ENCODE measurements at regions not wholly inside any gene's neighbourhood (a gene's known extent, or its start where the extent isn't known, plus 50 kb on each side); places are given as distances from the start of the nearest gene placed in this dataset.

DNA sequence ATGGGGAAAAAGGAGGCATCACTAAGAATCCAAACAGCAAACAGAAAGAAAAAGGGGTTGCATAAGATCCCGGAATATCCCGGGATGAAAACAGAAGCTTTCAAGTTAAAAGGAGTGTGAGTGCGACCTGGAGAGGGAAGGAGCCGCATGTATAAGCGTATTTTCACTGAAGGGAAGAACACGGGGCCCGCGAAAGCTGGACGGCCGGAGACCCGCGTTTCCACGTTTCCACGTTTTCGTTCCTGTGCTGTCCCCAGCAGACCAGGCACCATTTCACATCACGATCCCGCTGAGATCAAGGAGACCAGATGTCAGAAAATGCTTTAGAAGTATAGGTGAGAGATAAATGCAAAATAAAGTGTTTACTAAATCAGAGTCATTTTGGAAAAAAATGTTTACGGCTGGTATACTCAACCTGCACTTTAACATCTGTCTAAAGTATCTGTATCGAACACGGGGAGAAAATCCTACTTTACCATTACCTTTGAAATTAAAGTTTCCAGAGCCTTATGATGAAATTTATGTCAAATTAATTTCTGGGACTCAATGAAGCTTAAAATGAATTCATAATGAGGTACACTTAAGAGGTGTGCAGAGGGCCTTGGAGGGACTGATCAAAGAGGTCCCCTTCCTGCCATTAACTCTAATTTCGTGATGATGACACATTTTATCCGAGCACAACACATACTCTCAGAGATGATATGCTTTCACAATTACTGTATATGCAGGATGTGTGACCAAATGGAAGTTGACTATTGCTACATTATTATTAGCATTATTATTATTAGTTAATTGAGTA lies 71.0 kb upstream of the SALL3 start:
- no peak for TF ChIP-seq POLR2A (IDR thresholded peaks at IDR 0.05)
- TF ChIP-seq, protein P1, sequence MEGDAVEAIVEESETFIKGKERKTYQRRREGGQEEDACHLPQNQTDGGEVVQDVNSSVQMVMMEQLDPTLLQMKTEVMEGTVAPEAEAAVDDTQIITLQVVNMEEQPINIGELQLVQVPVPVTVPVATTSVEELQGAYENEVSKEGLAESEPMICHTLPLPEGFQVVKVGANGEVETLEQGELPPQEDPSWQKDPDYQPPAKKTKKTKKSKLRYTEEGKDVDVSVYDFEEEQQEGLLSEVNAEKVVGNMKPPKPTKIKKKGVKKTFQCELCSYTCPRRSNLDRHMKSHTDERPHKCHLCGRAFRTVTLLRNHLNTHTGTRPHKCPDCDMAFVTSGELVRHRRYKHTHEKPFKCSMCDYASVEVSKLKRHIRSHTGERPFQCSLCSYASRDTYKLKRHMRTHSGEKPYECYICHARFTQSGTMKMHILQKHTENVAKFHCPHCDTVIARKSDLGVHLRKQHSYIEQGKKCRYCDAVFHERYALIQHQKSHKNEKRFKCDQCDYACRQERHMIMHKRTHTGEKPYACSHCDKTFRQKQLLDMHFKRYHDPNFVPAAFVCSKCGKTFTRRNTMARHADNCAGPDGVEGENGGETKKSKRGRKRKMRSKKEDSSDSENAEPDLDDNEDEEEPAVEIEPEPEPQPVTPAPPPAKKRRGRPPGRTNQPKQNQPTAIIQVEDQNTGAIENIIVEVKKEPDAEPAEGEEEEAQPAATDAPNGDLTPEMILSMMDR (IDR thresholded peaks at IDR 0.05 in 8 of 11, conservative IDR thresholded peaks at IDR 0.05 in 3 of 11), result no peak
- no peak for TF ChIP-seq POLR2AphosphoS5 (IDR thresholded peaks at IDR 0.05)

Measured in spleen (tissue), 7 donors.